ENCODE measurements at regions not wholly inside any gene's neighbourhood (a gene's known extent, or its start where the extent isn't known, plus 50 kb on each side); places are given as distances from the start of the nearest gene placed in this dataset.
"Not testable (repeated sequence)": the region's sequence is repeated elsewhere in the genome, so short reads cannot be mapped to it uniquely, and the experiment has no call there.

DNA sequence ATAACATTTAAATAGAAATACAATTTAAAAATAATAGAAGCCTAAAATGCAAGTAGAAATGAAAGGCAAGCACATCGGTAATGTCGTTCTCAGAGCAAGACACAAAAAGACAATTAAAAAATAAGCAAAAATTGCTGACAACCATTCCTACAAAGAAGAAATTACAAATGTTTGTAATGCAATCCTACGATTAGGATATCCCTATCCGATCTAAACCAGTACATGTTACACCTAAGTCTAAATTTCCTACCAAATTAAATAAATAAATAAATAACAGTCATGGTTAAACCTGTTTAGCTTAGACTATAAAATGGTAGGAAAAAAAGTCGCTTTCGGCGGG, 90.0 kb downstream of the ANXA2R start:
- no peak for DNase-seq (ENCODE audit: extremely low read depth, low read depth)

DNA sequence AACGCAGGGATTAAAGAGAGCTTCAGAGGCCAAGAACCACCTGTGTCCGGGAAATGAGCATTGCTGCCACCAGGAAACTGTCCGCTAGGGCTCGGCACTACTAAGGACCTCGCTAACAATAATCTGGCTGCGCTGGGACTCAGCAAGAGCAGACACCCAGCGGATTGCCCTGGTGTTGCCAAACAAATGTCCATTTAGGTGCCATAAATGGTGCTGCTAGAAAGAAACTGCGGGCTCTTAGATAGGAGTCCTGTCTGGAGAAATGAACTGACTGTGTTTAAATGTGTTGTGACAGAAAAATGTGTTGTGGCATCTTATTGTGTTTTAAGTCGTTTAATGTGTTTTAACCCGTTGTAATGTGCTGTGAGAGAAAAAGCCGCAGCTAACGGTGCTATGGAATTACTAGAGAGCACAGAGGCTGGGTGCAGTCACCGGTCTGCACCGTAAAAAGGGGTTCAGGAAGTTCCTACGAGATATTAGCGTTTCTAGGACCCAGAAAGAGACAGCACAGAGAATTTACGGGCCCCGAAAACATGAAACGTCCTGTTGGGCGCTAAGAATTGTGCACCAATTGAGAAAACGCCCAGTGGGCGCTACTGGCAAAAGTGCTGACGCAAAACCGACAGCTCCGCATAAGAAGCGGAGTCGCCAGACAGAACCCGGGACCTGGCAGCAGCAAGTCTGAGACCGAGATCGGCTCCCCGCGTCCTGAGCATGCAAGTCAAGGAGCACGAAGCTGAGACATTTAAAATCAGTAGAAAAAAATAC, 90.6 kb downstream of the ANXA2R start:
- peak; percentile 93 for DNase-seq (ENCODE audit: extremely low read depth, low read depth)

DNA sequence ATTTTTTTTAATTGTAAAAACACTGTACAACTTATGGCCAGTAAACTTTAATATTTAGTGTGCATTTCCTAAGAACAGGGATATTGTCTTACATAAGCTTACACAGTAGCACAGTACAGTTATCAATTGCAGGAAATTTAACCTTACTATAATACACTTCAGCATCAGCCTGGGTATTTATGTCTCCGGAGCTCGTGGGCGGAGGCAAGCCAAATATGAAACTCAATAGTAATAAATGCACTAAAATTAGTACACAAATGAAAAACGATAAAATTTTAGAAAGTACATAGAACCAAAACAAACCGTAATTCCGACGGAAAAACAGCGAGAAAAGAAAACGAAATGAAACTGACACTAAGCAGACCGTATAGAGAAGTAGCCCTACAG, 91.2 kb downstream of the ANXA2R start:
- no peak for DNase-seq (ENCODE audit: extremely low read depth, low read depth)

DNA sequence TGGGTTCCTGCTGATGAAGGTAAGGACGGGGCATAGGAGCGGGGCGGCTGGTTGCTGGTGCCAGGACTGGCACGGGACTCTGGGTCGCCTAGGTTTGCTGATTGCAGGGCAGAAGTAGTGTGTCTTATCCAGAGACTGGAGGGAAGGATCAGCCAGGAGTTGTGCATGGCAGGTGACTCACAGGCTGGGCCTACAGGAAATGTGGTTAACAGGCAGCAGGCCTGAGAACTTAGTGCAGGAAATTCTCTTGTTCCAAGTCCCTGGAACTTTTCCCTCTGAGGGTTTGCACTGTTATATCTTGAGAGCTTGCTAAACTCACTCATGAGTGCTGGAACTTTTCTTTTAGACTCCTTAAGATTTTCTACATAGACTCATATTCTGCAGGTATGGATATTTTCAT, 95.1 kb downstream of the ANXA2R start:
- DNase-seq (ENCODE audit: extremely low read depth, low read depth), result peak; percentile 13

GRCh38 chr5:42943931-42944631, 96.0 kb downstream of the ANXA2R start:
- DNase-seq (ENCODE audit: extremely low read depth, low read depth), result no peak

DNA sequence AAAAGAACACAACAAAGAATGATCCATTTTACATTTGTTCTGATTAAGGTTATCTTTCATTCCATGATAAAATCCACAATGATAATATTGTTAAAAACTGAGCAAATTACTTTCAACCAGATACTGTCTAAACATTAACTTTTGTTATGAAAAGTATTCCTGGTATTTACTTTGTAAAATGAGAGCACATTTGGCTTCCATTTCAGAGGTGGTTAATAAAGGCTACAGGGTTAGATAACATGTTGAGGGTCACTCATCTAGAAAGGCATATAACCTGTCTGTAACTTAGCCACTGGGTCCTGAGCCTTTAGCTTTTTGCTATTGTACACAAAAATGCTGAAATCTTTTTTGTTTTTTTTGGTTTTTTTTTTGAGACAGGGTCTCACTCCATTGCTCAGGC, 99.3 kb downstream of the ANXA2R start:
- no peak for DNase-seq (ENCODE audit: extremely low read depth, low read depth)

- not testable (repeated sequence) for DNase-seq (ENCODE audit: extremely low read depth, low read depth)
Measured at GRCh38 chr5:42932011-42932410, 108.1 kb downstream of the ANXA2R start.

DNA sequence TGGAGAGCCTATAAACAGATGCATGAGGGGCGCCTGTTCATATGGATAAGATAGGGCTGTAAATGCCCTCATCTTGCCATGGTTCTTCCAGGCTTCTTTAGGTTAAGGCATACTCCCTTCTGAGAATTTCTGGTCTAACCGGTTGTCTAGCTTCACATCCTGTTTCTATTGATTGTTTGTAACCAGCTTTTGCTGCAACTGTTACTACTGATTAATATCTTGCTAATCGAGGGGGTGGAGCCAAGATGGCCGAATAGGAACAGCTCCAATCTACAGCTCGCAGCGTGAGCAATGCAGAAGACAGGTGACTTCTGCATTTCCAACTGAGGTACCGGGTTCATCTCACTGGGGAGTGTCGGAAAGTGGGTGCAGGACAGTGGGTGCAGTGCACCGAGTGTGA, 108.7 kb downstream of the ANXA2R start:
- not testable (repeated sequence) for DNase-seq (ENCODE audit: extremely low read depth, low read depth)

- no peak for DNase-seq (ENCODE audit: extremely low read depth, low read depth)
Measured at GRCh38 chr5:42930934-42931333, 109.2 kb downstream of the ANXA2R start.

- DNase-seq (ENCODE audit: extremely low read depth, low read depth), result no peak
Measured at GRCh38 chr5:42929871-42930270, 110.2 kb downstream of the ANXA2R start.

- no peak for DNase-seq (ENCODE audit: extremely low read depth, low read depth)
Measured at GRCh38 chr5:42927730-42928129, 112.4 kb downstream of the ANXA2R start.

DNA sequence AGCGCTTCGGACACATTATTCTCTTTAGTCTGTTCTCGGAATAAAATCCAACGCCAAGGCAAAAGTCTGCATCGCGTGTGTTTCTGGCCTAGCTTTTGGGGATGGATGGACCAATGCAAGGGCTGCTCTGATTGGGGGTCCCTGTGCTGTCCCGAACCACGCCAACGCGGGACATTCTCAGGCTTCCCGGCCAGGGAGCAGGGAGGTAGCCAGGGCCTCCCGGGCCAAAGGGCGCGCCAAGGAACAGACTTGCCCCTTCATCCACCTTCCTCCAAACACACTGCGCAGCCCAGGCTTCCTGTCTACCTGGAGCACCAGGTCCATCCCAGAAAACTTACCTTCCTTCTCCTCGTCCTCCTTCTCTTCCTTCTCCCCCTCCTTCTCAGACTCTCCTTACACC, 113.0 kb upstream of the SELENOP start:
- DNase-seq (ENCODE audit: extremely low read depth, low read depth), result no peak

DNA sequence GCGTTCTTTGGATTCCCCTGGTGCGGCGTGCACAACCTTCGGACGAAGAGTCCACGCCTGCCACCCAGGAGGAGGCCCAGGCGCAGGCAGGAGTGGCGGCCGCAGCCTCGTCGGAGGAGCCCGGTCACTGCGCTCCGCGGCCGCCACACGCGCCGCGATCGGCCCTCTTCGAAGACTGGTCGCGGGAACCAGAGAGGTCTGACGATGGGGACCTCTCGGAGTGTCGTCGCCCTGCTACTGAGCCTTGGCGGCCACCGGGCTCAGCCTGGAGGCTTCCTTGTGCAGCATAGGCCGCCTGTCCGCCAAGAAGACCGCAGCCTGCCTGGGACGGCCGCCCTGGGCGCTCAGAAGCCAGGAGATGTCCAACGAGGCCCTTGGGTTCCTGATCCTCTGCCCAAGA, 112.5 kb upstream of the SELENOP start:
- DNase-seq (ENCODE audit: extremely low read depth, low read depth), result no peak

GRCh38 chr5:42923710-42924109, 112.0 kb upstream of the SELENOP start:
- no peak for DNase-seq (ENCODE audit: extremely low read depth, low read depth)

GRCh38 chr5:42919600-42919999, 107.9 kb upstream of the SELENOP start:
- DNase-seq (ENCODE audit: extremely low read depth, low read depth), result no peak

- DNase-seq (ENCODE audit: extremely low read depth, low read depth), result no peak
Measured at GRCh38 chr5:42915306-42915866, 103.7 kb upstream of the SELENOP start.

DNA sequence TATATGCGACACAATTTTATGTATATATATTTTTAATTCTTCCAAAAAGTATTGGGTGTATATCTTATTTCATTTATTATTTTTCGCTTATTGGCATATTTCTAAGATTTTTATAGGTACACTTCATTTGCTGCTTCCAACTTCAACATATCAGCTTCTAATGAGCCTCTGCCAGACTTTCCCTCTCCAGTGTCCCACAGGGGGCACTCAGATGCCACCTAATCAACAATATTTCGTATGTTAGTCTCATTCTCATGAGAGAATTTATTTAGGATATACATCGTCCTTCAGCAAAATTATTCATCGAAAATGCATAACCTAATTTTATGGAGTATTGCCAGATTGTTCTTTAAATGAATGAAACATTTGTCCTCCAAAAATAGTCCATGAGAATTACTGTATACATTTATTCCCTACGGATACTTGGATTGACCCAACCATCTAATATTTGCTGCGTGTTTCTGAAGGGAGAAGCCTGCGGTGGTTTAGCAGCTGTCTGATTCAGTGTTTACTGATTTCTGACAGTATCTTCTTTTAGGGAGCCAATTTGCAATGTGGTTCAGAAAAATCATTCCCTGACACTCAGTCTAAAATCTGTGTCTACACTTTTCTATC, 100.6 kb upstream of the SELENOP start:
- peak; percentile 65 for DNase-seq (ENCODE audit: extremely low read depth, low read depth)

DNA sequence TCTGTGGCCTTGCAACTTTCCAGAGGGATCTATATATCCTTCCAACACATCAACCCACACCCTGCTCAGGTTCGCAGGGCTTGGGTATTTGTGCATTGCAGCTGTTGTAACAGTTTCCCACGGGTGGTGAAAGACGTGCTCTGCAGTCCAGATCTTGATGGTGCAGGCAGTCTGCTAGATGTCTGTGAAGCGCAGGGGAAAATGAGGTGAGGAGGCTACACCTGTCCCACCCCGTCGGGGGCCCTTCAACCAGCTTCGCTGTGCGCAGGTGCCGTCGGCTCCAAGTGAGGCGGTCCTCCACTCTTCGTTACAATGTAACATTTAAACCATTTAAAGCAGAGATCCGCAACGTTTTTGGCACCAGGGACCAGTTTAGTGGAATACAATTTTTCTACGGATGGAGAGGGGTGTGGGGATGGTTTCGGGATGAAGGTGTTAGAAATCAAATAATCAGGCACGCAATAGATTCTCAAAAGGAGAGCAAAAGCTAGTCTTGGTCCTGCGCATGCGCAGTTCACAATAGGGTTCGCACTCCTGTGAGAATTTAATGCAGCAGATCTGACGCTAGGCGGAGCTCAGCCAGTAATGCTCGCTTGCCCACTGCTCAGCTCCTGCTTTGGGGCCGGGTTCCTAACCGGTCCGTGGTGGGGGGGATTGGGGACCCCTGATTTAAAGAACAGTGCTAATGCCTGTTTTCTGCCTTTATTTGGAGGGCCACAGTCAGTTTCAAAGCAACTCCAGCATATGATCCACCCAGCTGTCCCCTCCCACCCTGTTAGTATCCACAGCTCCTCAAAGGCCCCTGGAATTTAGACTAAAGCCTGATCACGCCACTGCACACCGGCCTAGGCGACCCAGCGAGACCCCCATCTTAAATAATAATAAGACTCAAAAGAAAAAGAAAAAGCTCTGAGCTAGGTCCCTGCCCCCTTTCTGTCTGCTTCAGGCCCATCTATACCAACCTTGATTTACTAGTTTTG, 97.1 kb upstream of the SELENOP start:
- DNase-seq (ENCODE audit: extremely low read depth, low read depth), result peak; percentile 92

DNA sequence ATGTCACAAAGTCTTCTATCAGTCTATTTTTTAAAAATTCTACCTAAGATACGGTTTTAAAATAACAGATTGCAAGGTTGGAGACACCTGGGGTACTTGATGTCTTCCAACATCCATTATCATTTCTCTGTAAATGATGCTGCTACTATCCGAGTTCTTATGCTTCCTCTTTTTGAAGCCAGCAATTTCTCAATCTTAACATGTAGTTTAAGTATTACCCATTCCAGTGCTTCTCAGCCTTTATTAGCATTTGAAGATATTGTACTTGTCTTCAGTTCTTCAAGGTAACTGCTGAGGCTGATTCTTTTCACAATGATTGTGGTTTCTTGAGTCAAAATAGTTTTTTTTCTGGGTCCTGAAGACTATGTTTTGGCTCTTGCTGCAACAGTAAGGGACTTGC, 96.4 kb upstream of the SELENOP start:
- DNase-seq (ENCODE audit: extremely low read depth, low read depth), result no peak

DNA sequence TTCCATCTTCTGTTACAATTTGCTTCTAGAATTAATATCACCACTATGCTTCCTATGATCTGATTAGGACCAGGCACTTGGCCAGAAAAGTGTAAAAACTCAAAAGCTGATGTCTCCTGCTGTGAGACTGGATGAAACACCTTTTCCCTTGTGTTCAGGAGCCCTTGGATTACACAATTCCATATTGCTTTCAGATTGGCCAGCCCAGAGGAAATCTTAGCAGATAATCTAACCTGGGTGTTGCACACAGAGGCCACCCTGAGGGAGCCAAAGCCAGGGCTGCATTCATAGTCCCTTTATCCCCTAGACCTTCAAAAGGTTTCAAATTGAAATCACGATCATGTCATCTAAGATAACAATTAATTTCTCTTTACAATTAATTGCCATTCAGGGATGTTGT, 94.1 kb upstream of the SELENOP start:
- no peak for DNase-seq (ENCODE audit: extremely low read depth, low read depth)

DNA sequence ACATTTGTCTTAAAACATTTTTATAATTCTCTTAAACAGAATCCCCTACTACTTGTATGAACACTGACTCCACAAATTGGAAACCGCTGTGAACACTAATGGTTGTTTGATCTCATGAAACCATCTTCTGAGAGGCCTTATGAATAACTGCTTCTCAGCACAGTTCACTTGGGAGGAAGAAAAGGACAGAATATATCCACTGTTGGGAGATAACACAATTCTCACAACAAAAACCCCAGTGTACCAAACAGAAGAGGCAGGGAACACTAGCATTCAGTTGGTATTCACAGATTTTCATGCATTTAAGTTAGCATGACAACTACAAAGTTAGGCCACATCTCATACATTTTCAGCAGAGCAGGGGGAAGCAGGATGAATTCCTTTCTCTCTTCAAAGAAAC, 89.0 kb upstream of the SELENOP start:
- no peak for DNase-seq (ENCODE audit: extremely low read depth, low read depth)
